Myocyte (in vitro differentiated cells): ENCODE measurements at regions not wholly inside any gene's neighbourhood (a gene's known extent, or its start where the extent isn't known, plus 50 kb on each side); places are given as distances from the start of the nearest gene placed in this dataset.

ENCODE experiments used
- DNase-seq: peaks from one replicate; pipeline ENCODE4 v3.0.0-alpha.2; 2012; ENCODE audit warnings: low read depth

DNA sequence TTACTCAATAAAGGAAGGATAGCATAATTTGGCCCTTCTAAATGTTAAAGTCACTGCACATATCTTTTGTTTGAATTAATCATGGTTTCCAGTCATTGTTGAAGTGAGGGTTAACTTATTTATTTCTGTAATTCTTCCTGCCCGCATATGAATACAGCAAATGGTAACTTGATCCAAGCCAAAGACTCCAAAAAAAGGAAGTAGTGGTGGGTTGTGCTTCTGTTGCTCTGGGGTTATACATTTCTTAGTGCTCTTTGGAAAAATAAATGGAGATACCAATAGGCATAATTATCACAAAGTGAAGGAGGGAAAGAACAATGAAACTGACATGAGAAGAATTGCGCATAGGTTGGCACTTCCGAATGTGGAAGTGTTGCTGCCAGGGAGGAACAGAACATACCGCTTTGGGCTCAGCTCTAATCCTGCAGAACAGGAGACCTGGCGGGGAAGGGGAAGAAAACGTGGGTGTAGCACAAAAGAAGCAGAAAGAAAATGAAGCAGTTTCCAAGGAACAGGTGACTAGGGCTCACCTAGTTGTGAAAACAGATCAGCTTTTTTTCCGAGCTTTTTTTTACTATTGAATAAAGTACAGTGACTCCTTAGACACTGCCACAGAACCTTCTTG is 69.7 kb upstream of the TAF11L2 start:
- no peak for DNase-seq

- no peak for DNase-seq
These were observed 68.7 kb upstream of the TAF11L2 start for GRCh38 chr5:17429353-17429752.

- no peak for DNase-seq
These were observed 67.8 kb upstream of the TAF11L2 start for GRCh38 chr5:17430241-17430640.

DNA sequence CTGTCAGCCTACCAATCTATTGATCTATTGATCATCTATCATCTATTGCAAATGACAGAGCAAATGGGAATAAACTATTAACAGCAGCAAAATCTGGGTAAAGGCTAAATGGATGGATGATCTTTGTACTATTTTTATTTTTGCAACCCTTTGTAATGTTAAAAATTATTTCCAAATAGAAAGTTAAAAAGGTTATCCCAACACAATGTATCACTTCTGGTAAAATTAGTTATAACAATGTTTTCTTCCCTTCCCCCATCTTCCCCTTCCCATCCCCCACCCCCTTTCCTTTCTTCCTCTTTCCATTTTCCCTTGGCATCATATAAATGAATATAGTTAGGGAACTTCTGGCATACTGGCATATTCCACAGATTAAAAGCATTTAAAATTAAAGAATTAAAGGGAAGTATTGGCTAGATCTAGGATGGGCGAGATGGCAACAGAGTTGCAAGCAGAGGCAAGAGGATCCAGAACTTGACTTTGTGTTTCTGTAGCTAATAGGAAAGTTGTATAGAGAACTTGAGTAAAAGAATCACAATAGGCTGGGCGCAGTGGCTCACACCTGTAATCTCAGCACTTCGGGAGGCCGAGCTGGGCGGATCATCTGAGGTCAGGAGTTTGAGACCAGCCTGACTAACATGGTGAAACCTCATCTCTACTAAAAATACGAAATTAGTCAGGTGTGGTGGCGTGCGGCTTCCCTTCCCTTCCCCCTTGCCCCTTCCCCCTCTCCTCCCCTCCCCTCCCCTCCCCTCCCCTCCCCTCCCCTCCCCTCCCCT is 66.6 kb upstream of the TAF11L2 start:
- DNase-seq: no peak

DNA sequence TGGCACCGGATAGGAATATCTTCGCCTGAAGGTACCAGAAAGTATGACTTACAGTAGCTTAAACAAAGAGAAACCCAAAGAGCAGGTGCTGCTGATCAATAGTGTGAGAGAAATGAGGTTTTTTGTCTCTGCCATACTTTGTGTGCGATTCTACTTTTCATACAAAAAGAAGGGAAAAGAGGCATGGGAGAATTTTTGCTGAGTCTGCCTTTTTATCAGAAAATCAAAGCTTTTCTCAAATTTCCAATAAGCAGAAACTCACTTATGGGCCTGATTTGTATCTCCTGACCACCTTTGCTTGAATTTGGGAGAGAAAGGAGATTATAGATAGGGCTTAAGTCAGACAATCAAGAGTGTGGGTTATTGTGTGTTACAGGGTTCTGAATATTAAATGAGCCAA is 65.5 kb upstream of the TAF11L2 start:
- DNase-seq: no peak

DNA sequence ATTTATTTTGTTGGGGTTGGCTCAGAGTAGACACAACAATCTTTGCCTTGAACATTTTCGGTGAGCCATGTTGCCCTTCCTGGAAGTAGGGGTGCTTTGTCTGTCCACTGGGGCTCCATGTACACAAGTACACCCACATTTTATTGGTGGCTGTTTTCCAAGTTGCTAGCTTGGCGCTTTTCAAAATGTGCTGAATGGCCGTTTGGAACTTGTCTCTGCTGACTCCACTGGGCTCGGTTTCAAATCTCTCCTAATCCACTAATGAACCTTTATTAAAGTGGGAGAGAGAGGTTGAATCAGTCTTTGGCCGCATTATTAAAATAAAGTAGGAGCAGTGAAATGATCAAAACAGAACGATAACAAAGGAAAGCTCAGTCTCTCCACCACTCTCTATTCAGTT is 64.6 kb upstream of the TAF11L2 start:
- DNase-seq: no peak

GRCh38 chr5:17434982-17435381 is 63.0 kb upstream of the TAF11L2 start:
- DNase-seq: no peak

DNA sequence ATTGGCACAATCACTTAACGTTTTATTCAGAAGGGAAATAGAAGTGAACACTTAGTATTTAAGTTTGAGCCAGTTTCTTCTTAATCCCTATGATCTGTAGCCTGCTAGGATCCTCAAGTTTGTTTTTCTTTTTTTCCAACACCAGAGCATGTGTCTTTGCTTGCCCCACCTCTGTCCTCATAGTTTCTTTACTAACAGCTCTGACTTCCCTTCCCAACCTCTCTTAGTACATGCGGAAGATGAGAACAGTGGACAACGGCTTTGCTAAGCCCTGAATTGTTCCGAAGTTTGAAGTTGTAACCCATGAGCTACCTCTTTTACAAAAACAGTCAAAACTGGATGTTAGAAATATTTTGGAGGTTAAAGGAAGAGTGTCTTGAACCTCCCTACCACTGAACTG is 61.7 kb upstream of the TAF11L2 start:
- no peak for DNase-seq

DNA sequence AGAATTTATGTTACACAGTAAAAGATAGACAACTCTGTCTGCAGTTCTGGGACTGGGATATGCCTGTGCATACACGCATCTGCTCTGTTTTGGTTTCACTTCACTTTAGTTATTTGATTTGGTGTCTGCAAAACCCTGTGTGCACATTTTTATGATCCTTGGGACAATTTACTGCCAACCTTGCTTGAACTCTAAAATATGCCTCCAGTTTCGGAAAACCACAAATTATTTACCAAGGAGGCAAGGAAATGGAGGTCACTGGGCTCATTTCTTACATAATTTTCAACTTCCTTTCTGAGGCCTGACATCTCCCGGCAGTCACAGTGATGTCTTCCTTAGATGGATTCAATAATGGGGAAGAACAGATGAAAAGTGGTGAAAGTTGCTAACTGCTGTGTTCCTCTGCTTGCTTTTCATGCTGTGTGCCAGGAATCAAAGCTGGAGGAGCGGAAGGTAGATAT is 61.2 kb upstream of the TAF11L2 start:
- DNase-seq: no peak

GRCh38 chr5:17438027-17438426 is 60.0 kb upstream of the TAF11L2 start:
- no peak for DNase-seq

GRCh38 chr5:17439956-17440355 is 58.1 kb upstream of the TAF11L2 start:
- DNase-seq: no peak

DNA sequence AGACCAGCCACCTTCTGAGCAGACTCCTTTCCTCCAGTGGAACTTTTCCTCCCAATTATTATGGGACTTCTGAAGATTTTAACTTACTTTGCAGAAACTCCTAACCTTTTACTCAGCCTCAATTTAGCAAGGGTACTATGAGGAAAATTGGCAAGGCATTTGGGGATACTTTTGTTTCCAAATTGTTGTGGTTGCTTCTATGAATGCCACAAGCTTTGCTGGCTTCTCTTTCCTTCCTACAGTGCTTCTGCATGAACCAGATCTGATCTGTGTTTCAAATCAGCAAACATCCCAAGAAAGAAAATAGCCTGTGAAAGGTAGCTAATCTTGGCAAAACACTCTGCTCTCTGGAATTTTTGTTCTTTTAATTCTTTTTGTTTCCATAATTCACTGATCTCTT is 57.3 kb upstream of the TAF11L2 start:
- DNase-seq: no peak

GRCh38 chr5:17441351-17441750 is 56.7 kb upstream of the TAF11L2 start:
- DNase-seq: peak; percentile 5

DNA sequence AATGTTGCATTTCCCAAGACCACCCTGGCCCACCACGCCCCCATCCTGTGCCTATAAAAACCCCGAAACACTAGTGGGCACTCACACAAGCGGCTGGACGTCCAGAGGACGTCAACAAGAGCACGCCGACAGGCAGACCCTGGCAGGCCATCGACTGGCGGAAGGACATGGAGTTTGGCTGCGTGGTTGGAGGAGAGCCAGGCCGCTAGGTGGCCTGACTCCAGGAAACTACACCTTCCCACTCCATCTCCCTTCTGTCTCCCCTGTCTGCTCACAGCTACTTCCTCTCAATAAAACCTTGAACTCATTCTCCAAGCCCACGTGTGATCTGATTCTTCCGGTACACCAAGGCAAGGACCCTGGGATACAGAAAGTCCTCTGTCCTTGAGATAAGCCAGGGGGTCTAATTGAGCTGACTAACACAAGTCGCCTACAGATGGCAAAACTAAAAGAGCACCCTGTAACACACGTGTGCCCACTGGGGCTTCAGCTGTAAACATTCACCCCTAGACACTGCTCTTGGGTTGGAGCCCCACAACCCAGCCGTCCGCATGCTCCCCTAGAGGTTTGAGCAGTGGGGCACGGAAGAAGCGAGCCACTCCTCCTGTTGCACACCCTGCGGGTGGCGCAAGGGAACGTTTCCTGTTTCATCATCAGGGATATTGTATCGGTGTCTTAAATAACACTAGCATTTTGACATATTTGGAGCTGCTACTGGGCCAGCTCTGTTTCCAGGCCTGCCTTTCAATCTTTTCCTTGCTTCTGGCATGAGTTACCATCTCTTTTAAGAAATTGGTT is 54.5 kb upstream of the TAF11L2 start:
- DNase-seq: no peak

DNA sequence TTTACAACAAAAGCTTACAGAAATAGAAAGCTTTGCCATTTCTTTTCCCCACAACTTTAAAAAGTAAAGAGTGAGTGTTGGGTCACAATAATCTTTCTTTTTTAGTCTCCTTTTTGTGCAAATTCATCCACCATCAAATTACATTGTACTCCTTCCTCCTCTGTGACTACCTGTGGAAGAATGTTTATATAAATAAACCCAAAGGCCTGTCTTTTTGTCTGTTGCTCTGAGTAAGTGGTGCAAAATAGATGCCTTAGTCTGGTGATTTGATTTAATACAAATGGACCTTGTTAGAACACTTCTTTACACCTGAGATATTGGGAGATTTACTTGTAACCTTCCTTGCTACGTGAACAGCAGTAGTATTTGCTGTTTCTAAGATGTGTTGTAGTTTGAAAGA is 53.5 kb upstream of the TAF11L2 start:
- DNase-seq: no peak

DNA sequence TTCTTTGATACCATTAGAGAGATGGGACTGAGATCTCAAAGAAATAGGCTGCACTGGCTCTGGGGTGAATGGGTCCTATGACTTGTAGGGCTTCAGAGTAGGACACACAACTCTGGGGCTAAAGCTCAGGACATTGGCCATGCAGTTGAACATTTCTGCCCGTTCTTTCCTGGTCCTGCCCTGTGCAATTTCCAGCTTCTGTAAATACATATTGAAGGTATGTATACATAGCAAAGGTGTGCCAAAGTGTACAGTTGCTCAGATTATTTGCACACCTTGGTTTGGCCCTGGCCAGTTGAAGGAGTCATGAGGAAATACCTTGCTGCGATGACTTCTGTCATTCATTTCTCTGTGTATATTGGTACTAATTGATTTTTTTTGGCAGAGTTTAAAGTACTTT is 52.8 kb upstream of the TAF11L2 start:
- no peak for DNase-seq
